GM23338 (cell line): ENCODE measurements at regions not wholly inside any gene's neighbourhood (a gene's known extent, or its start where the extent isn't known, plus 50 kb on each side); places are given as distances from the start of the nearest gene placed in this dataset.

ENCODE experiments used
- ATAC-seq: fragments of 200-7000 bp; cut with Tn5 transposase; 3 replicates; pipeline ENCODE4 v1.9.1; 2020
- DNase-seq: peaks from one replicate; pipeline ENCODE4 v3.0.0-alpha.2; 2015; ENCODE audit warnings: low spot score
- H2AFZ ChIP-seq: fragments of 200-600 bp; sonication (generic); 2 replicates; pipeline ENCODE4 v1.8.0; 2016; ENCODE audit warnings: antibody characterized with exemption, mild to moderate bottlenecking, moderate library complexity
- H3F3A ChIP-seq: fragments of 200-600 bp; sonication (generic); replicated peaks from 2 replicates; pipeline ENCODE4 v1.8.0; 2017; ENCODE audit warnings: antibody characterized with exemption, mixed run types, low read depth
- H3K27ac ChIP-seq: fragments of 200-600 bp; sonication (generic); 2 replicates; pipeline ENCODE4 v1.6.1; 2016; ENCODE audit warnings: low read depth
- H3K27me3 ChIP-seq: fragments of 200-600 bp; sonication (generic); 2 replicates; pipeline ENCODE4 v1.8.0; 2016; ENCODE audit warnings: mild to moderate bottlenecking, mixed run types, moderate library complexity; ENCODE audit not compliant: insufficient read depth
- H3K36me3 ChIP-seq: fragments of 200-600 bp; sonication (generic); 2 replicates; pipeline ENCODE4 v1.8.0; 2016; ENCODE audit warnings: mild to moderate bottlenecking; ENCODE audit not compliant: insufficient read depth
- H3K4me1 ChIP-seq: fragments of 200-600 bp; sonication (generic); 2 replicates; pipeline ENCODE4 v1.8.0; 2016; ENCODE audit warnings: mild to moderate bottlenecking, moderate library complexity; ENCODE audit not compliant: insufficient read depth
- H3K4me2 ChIP-seq: fragments of 200-600 bp; sonication (generic); 2 replicates; pipeline ENCODE4 v1.7.1; 2017; ENCODE audit warnings: mixed run types
- H3K4me3 ChIP-seq: fragments of 200-600 bp; sonication (generic); 2 replicates; pipeline ENCODE4 v1.6.1; 2016; ENCODE audit warnings: mixed run types
- H3K79me2 ChIP-seq: fragments of 200-600 bp; sonication (generic); replicated peaks from 2 replicates; pipeline ENCODE4 v1.8.0; 2017; ENCODE audit warnings: mild to moderate bottlenecking; ENCODE audit not compliant: insufficient read depth
- H3K9me2 ChIP-seq: fragments of 200-600 bp; sonication (generic); 2 replicates; pipeline ENCODE4 v1.8.0; 2017; ENCODE audit not compliant: insufficient read depth
- H4K20me1 ChIP-seq: fragments of 200-600 bp; sonication (generic); replicated peaks from 2 replicates; pipeline ENCODE4 v1.8.0; 2017; ENCODE audit warnings: mild to moderate bottlenecking; ENCODE audit not compliant: insufficient read depth
- H3K27ac Mint-ChIP-seq: 2 replicates; pipeline ENCODE4 v1.8.0; 2020; ENCODE audit warnings: inconsistent platforms, mild to moderate bottlenecking, moderate library complexity, mixed read lengths
- H3K27me3 Mint-ChIP-seq: 3 replicates; pipeline ENCODE4 v1.8.0; 2022; ENCODE audit warnings: low read depth, mild to moderate bottlenecking, moderate library complexity, mixed read lengths, inconsistent platforms; ENCODE audit not compliant: insufficient read depth, poor library complexity
- H3K36me3 Mint-ChIP-seq: 3 replicates; pipeline ENCODE4 v1.8.0; 2021; ENCODE audit warnings: low read depth, mild to moderate bottlenecking, inconsistent platforms, moderate library complexity, mixed read lengths
- H3K4me1 Mint-ChIP-seq: 3 replicates; pipeline ENCODE4 v1.8.0; 2020; ENCODE audit warnings: mild to moderate bottlenecking, inconsistent platforms, mixed read lengths
- H3K4me3 Mint-ChIP-seq: 3 replicates; pipeline ENCODE4 v1.8.0; 2021; ENCODE audit warnings: moderate library complexity, mild to moderate bottlenecking, inconsistent platforms, mixed read lengths
- H3K9me3 Mint-ChIP-seq: 3 replicates; pipeline ENCODE4 v1.8.0; 2020; ENCODE audit warnings: moderate library complexity, mild to moderate bottlenecking, inconsistent platforms, mixed read lengths
- CREB1 ChIP-seq: fragments of 250-450 bp; sonication (Bioruptor Pico); IDR thresholded peaks from 2 replicates; pipeline ENCODE4 v1.5.0; 2020; ENCODE audit warnings: low read depth, mild to moderate bottlenecking, moderate library complexity
- EZH2 ChIP-seq: fragments of 200-600 bp; sonication (generic); IDR thresholded peaks from one replicate; pipeline ENCODE4 v1.8.0; 2017; ENCODE audit warnings: antibody characterized with exemption, mild to moderate bottlenecking, low read depth; ENCODE audit not compliant: unreplicated experiment
- EZH2phosphoT487 ChIP-seq: fragments of 200-600 bp; sonication (generic); IDR thresholded peaks from one replicate; pipeline ENCODE4 v1.8.1; 2018; ENCODE audit warnings: antibody characterized with exemption; ENCODE audit not compliant: unreplicated experiment
- NANOG ChIP-seq: IDR thresholded peaks from 2 replicates; pipeline ENCODE4 v1.6.1; 2016; ENCODE audit warnings: antibody characterized with exemption, borderline replicate concordance
- POLR2AphosphoS5 ChIP-seq: IDR thresholded peaks from 2 replicates; pipeline ENCODE4 v1.6.1; 2016; ENCODE audit warnings: antibody characterized with exemption, low read depth
- REST ChIP-seq: IDR thresholded peaks from one replicate; pipeline ENCODE4 v1.6.1; 2018; ENCODE audit warnings: antibody characterized with exemption; ENCODE audit not compliant: unreplicated experiment
- STAT1 ChIP-seq: IDR thresholded peaks from one replicate; pipeline ENCODE4 v1.6.1; 2016; ENCODE audit warnings: antibody characterized with exemption; ENCODE audit not compliant: unreplicated experiment
- ZNF114 ChIP-seq: fragments of 250-450 bp; sonication (Bioruptor Pico); IDR thresholded peaks from 2 replicates; pipeline ENCODE4 v1.5.0; 2020; ENCODE audit warnings: mild to moderate bottlenecking, moderate library complexity
- ZNF331 ChIP-seq: fragments of 250-450 bp; sonication (Bioruptor Pico); IDR thresholded peaks from 2 replicates; pipeline ENCODE4 v1.5.0; 2020; ENCODE audit warnings: low read depth, mild to moderate bottlenecking, moderate library complexity
- TF ChIP-seq, protein P1 (sequence below): fragments of 250-450 bp; sonication (Bioruptor Pico); IDR thresholded peaks from 2 replicates; pipeline ENCODE4 v1.5.0; 2020; ENCODE audit warnings: mild to moderate bottlenecking, moderate library complexity
- TF ChIP-seq, protein P2 (sequence below): IDR thresholded peaks from 2 replicates; pipeline ENCODE4 v1.6.1; 2016; ENCODE audit warnings: antibody characterized with exemption

GRCh38 chr1:227391211-227391610 lies 72.9 kb upstream of the CDC42BPA start:
- H3F3A ChIP-seq = no peaks in the 10 kb centered on the region
- no peaks in the 10 kb centered on the region for H3K36me3 ChIP-seq
- H3K9me3 Mint-ChIP-seq = no peaks in the 10 kb centered on the region
- no peaks in the 10 kb centered on the region; the same call in 1 of the 2 replicates for H3K9me2 ChIP-seq
- no peak overlapping the region for H3K4me3 ChIP-seq
- no peak overlapping the region for H2AFZ ChIP-seq
- no peak overlapping the region for H3K4me2 ChIP-seq
- H3K36me3 Mint-ChIP-seq = no peaks in the 10 kb centered on the region
- H3K4me1 ChIP-seq = no peaks in the 10 kb centered on the region
- peaks cover 8% of the 10 kb centered on the region; the same call in 2 of the 3 replicates for H3K4me1 Mint-ChIP-seq
- no peaks in the 10 kb centered on the region for H3K27me3 Mint-ChIP-seq
- H3K27me3 ChIP-seq = no peaks in the 10 kb centered on the region
- no peak overlapping the region for H3K4me3 Mint-ChIP-seq
- H3K27ac Mint-ChIP-seq = no peak overlapping the region
- no peak for TF ChIP-seq CREB1 (CRISPR knock-in tag)
- no peak for TF ChIP-seq ZNF331 (CRISPR knock-in tag)
- no peak for TF ChIP-seq STAT1
- no peak for TF ChIP-seq EZH2phosphoT487
- no peak for TF ChIP-seq POLR2AphosphoS5
- no peak for TF ChIP-seq NANOG
- TF ChIP-seq EZH2 = no peak
- no peak for TF ChIP-seq ZNF114 (CRISPR knock-in tag)
- H3K27ac ChIP-seq = no peak overlapping the region
- no peaks in the 10 kb centered on the region for H3K79me2 ChIP-seq
- DNase-seq (no peak), ATAC-seq (no peak)
- H4K20me1 ChIP-seq = no peaks in the 10 kb centered on the region

- Mint-ChIP-seq H3K4me3 (no peak overlapping the region), H3K4me1 (peaks cover 8% of the 10 kb centered on the region; the same call in 2 of the 3 replicates)
- no peak overlapping the region for H2AFZ ChIP-seq
- TF ChIP-seq REST (no peak), CREB1 (CRISPR knock-in tag) (no peak), ZNF114 (CRISPR knock-in tag) (no peak), EZH2 (no peak), ZNF331 (CRISPR knock-in tag) (no peak), POLR2AphosphoS5 (no peak)
- TF ChIP-seq, protein P1, sequence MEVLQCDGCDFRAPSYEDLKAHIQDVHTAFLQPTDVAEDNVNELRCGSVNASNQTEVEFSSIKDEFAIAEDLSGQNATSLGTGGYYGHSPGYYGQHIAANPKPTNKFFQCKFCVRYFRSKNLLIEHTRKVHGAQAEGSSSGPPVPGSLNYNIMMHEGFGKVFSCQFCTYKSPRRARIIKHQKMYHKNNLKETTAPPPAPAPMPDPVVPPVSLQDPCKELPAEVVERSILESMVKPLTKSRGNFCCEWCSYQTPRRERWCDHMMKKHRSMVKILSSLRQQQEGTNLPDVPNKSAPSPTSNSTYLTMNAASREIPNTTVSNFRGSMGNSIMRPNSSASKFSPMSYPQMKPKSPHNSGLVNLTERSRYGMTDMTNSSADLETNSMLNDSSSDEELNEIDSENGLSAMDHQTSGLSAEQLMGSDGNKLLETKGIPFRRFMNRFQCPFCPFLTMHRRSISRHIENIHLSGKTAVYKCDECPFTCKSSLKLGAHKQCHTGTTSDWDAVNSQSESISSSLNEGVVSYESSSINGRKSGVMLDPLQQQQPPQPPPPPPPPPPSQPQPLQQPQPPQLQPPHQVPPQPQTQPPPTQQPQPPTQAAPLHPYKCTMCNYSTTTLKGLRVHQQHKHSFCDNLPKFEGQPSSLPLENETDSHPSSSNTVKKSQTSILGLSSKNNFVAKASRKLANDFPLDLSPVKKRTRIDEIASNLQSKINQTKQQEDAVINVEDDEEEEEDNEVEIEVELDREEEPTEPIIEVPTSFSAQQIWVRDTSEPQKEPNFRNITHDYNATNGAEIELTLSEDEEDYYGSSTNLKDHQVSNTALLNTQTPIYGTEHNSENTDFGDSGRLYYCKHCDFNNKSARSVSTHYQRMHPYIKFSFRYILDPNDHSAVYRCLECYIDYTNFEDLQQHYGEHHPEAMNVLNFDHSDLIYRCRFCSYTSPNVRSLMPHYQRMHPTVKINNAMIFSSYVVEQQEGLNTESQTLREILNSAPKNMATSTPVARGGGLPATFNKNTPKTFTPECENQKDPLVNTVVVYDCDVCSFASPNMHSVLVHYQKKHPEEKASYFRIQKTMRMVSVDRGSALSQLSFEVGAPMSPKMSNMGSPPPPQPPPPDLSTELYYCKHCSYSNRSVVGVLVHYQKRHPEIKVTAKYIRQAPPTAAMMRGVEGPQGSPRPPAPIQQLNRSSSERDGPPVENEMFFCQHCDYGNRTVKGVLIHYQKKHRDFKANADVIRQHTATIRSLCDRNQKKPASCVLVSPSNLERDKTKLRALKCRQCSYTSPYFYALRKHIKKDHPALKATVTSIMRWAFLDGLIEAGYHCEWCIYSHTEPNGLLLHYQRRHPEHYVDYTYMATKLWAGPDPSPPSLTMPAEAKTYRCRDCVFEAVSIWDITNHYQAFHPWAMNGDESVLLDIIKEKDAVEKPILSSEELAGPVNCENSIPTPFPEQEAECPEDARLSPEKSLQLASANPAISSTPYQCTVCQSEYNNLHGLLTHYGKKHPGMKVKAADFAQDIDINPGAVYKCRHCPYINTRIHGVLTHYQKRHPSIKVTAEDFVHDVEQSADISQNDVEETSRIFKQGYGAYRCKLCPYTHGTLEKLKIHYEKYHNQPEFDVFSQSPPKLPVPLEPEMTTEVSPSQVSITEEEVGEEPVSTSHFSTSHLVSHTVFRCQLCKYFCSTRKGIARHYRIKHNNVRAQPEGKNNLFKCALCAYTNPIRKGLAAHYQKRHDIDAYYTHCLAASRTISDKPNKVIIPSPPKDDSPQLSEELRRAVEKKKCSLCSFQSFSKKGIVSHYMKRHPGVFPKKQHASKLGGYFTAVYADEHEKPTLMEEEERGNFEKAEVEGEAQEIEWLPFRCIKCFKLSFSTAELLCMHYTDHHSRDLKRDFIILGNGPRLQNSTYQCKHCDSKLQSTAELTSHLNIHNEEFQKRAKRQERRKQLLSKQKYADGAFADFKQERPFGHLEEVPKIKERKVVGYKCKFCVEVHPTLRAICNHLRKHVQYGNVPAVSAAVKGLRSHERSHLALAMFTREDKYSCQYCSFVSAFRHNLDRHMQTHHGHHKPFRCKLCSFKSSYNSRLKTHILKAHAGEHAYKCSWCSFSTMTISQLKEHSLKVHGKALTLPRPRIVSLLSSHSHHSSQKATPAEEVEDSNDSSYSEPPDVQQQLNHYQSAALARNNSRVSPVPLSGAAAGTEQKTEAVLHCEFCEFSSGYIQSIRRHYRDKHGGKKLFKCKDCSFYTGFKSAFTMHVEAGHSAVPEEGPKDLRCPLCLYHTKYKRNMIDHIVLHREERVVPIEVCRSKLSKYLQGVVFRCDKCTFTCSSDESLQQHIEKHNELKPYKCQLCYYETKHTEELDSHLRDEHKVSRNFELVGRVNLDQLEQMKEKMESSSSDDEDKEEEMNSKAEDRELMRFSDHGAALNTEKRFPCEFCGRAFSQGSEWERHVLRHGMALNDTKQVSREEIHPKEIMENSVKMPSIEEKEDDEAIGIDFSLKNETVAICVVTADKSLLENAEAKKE (CRISPR knock-in tag) = no peak
- TF ChIP-seq, protein P2, sequence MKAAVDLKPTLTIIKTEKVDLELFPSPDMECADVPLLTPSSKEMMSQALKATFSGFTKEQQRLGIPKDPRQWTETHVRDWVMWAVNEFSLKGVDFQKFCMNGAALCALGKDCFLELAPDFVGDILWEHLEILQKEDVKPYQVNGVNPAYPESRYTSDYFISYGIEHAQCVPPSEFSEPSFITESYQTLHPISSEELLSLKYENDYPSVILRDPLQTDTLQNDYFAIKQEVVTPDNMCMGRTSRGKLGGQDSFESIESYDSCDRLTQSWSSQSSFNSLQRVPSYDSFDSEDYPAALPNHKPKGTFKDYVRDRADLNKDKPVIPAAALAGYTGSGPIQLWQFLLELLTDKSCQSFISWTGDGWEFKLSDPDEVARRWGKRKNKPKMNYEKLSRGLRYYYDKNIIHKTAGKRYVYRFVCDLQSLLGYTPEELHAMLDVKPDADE = no peak
These were observed 72.2 kb upstream of the CDC42BPA start for GRCh38 chr1:227390525-227390924.

More at GRCh38 chr1:227390525-227390924, 72.2 kb upstream of the CDC42BPA start:
- H3F3A ChIP-seq = no peaks in the 10 kb centered on the region
- H3K27me3 Mint-ChIP-seq = no peaks in the 10 kb centered on the region
- ATAC-seq (no peak), DNase-seq (no peak)
- H3K27ac ChIP-seq = no peak overlapping the region
- H4K20me1 ChIP-seq = no peaks in the 10 kb centered on the region
- no peaks in the 10 kb centered on the region for H3K79me2 ChIP-seq
- H3K27me3 ChIP-seq = no peaks in the 10 kb centered on the region
- H3K4me1 ChIP-seq = no peaks in the 10 kb centered on the region
- no peaks in the 10 kb centered on the region for H3K9me3 Mint-ChIP-seq
- H3K27ac Mint-ChIP-seq = no peak overlapping the region
- H3K36me3 Mint-ChIP-seq = no peaks in the 10 kb centered on the region
- no peaks in the 10 kb centered on the region for H3K36me3 ChIP-seq
- H3K4me2 ChIP-seq = no peak overlapping the region
- no peak overlapping the region for H3K4me3 ChIP-seq
- no peaks in the 10 kb centered on the region; the same call in 1 of the 2 replicates for H3K9me2 ChIP-seq
